ENCODE measurements at regions not wholly inside any gene's neighbourhood (a gene's known extent, or its start where the extent isn't known, plus 50 kb on each side); places are given as distances from the start of the nearest gene placed in this dataset.

- H3K9ac ChIP-seq (ENCODE audit: insufficient read depth in 1 of 2, low read length in 2 of 2): no peak overlapping the region
- ATAC-seq (ENCODE audit: insufficient read depth, low FRiP score) (no peak), DNase-seq (peak in 1 of 3 donors; percentile 19)
- no peaks in the 10 kb centered on the region for H3K27me3 ChIP-seq (ENCODE audit: control insufficient read depth in 3 of 3, insufficient read depth in 3 of 3, low read length in 2 of 3)
- no peaks in the 10 kb centered on the region for H3K36me3 ChIP-seq (ENCODE audit: control insufficient read depth in 4 of 4, insufficient read depth in 4 of 4, low read length in 4 of 4)
- H3K9me3 ChIP-seq (ENCODE audit: control insufficient read depth in 4 of 4, insufficient read depth in 3 of 4, low read length in 3 of 4): no peaks in the 10 kb centered on the region
- TF ChIP-seq, protein P1, sequence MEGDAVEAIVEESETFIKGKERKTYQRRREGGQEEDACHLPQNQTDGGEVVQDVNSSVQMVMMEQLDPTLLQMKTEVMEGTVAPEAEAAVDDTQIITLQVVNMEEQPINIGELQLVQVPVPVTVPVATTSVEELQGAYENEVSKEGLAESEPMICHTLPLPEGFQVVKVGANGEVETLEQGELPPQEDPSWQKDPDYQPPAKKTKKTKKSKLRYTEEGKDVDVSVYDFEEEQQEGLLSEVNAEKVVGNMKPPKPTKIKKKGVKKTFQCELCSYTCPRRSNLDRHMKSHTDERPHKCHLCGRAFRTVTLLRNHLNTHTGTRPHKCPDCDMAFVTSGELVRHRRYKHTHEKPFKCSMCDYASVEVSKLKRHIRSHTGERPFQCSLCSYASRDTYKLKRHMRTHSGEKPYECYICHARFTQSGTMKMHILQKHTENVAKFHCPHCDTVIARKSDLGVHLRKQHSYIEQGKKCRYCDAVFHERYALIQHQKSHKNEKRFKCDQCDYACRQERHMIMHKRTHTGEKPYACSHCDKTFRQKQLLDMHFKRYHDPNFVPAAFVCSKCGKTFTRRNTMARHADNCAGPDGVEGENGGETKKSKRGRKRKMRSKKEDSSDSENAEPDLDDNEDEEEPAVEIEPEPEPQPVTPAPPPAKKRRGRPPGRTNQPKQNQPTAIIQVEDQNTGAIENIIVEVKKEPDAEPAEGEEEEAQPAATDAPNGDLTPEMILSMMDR (IDR thresholded peaks at IDR 0.05; ENCODE audit: control extremely low read depth, extremely low read depth): no peak
- whole genome bisulfite sequencing, 2 donors: 48 to 70% methylated on average over 8 of the region's 8 CpGs
- peaks cover 0 to 4% (median 0%) of the 10 kb centered on the region in 5 donors for H3K4me1 ChIP-seq (ENCODE audit: control insufficient read depth in 5 of 5, insufficient read depth in 5 of 5, low read length in 5 of 5)
- H3K4me3 ChIP-seq: no peak overlapping the region
- no peak overlapping the region for H3K27ac ChIP-seq (ENCODE audit: low read depth in 1 of 2, low read length in 1 of 2)
Observed at GRCh38 chr4:58749206-58749605, 1639.0 kb upstream of the IGFBP7 start.

DNA sequence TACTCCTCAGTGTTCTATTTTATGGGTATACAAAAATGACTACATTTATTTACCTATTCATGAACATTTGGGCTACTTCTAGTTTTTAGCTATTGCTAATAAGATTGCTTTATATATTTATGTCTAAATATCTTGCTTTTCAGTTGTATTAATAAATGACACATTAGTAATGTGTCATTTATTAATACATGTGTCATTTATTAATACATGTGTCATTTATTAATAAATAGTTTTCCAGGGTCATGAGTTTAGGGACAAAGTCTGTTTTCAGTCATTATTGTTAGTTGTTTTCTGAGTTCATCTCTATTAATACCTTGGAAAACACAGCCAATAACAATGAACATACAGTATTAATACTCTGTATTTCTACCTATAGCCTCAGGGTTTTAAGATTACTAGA, 1630.7 kb upstream of the IGFBP7 start:
- H3K27me3 ChIP-seq (ENCODE audit: control insufficient read depth in 3 of 3, insufficient read depth in 3 of 3, low read length in 2 of 3): no peaks in the 10 kb centered on the region
- no peak overlapping the region for H3K27ac ChIP-seq (ENCODE audit: low read depth in 1 of 2, low read length in 1 of 2)
- TF ChIP-seq, protein P1 (IDR thresholded peaks at IDR 0.05; ENCODE audit: control extremely low read depth, extremely low read depth): no peak
- no peaks in the 10 kb centered on the region for H3K4me1 ChIP-seq (ENCODE audit: control insufficient read depth in 5 of 5, insufficient read depth in 5 of 5, low read length in 5 of 5)
- ATAC-seq (ENCODE audit: insufficient read depth, low FRiP score): no peak
- no peaks in the 10 kb centered on the region for H3K36me3 ChIP-seq (ENCODE audit: control insufficient read depth in 4 of 4, insufficient read depth in 4 of 4, low read length in 4 of 4)
- no peaks in the 10 kb centered on the region for H3K9me3 ChIP-seq (ENCODE audit: control insufficient read depth in 4 of 4, insufficient read depth in 3 of 4, low read length in 3 of 4)
- H3K4me3 ChIP-seq: no peak overlapping the region
- DNase-seq: no peak
- no peak overlapping the region for H3K9ac ChIP-seq (ENCODE audit: insufficient read depth in 1 of 2, low read length in 2 of 2)

GRCh38 chr4:58739275-58739674, 1629.1 kb upstream of the IGFBP7 start:
- ATAC-seq (ENCODE audit: insufficient read depth, low FRiP score) (no peak), DNase-seq (no peak)
- Histone ChIP-seq H3K9ac (ENCODE audit: insufficient read depth in 1 of 2, low read length in 2 of 2) (no peak overlapping the region), H3K4me3 (no peak overlapping the region), H3K27me3 (ENCODE audit: control insufficient read depth in 3 of 3, insufficient read depth in 3 of 3, low read length in 2 of 3) (no peaks in the 10 kb centered on the region), H3K27ac (ENCODE audit: low read depth in 1 of 2, low read length in 1 of 2) (no peak overlapping the region), H3K9me3 (ENCODE audit: control insufficient read depth in 4 of 4, insufficient read depth in 3 of 4, low read length in 3 of 4) (no peaks in the 10 kb centered on the region), H3K36me3 (ENCODE audit: control insufficient read depth in 4 of 4, insufficient read depth in 4 of 4, low read length in 4 of 4) (no peaks in the 10 kb centered on the region), H3K4me1 (ENCODE audit: control insufficient read depth in 5 of 5, insufficient read depth in 5 of 5, low read length in 5 of 5) (no peaks in the 10 kb centered on the region)
- WGBS, 2 donors: 98 to 100% methylated on average over 1 of the region's 1 CpG
- TF ChIP-seq, protein P1 (IDR thresholded peaks at IDR 0.05; ENCODE audit: control extremely low read depth, extremely low read depth): no peak

- Histone ChIP-seq H3K27me3 (ENCODE audit: control insufficient read depth in 3 of 3, insufficient read depth in 3 of 3, low read length in 2 of 3) (no peaks in the 10 kb centered on the region), H3K27ac (ENCODE audit: low read depth in 1 of 2, low read length in 1 of 2) (no peak overlapping the region), H3K9me3 (ENCODE audit: control insufficient read depth in 4 of 4, insufficient read depth in 3 of 4, low read length in 3 of 4) (no peaks in the 10 kb centered on the region), H3K4me3 (no peak overlapping the region), H3K36me3 (ENCODE audit: control insufficient read depth in 4 of 4, insufficient read depth in 4 of 4, low read length in 4 of 4) (no peaks in the 10 kb centered on the region), H3K9ac (ENCODE audit: insufficient read depth in 1 of 2, low read length in 2 of 2) (no peak overlapping the region), H3K4me1 (ENCODE audit: control insufficient read depth in 5 of 5, insufficient read depth in 5 of 5, low read length in 5 of 5) (no peaks in the 10 kb centered on the region)
- no peak for DNase-seq
- no peak for ATAC-seq (ENCODE audit: insufficient read depth, low FRiP score)
- TF ChIP-seq, protein P1 (IDR thresholded peaks at IDR 0.05; ENCODE audit: control extremely low read depth, extremely low read depth): no peak
Observed at GRCh38 chr4:58738375-58738774, 1628.2 kb upstream of the IGFBP7 start.
